GM20000 (cell line): ENCODE measurements at regions not wholly inside any gene's neighbourhood (a gene's known extent, or its start where the extent isn't known, plus 50 kb on each side); places are given as distances from the start of the nearest gene placed in this dataset.

Experiments used
- DNase-seq: peaks from one replicate; pipeline ENCODE4 v3.0.0; 2012; ENCODE audit warnings: low spot score
- TF ChIP-seq, protein P1 (sequence below): IDR thresholded peaks from 2 replicates; pipeline ENCODE4 v1.5.1; 2012; ENCODE audit warnings: mild to moderate bottlenecking, control low read depth; ENCODE audit errors: extremely low read depth, missing control alignments

DNA sequence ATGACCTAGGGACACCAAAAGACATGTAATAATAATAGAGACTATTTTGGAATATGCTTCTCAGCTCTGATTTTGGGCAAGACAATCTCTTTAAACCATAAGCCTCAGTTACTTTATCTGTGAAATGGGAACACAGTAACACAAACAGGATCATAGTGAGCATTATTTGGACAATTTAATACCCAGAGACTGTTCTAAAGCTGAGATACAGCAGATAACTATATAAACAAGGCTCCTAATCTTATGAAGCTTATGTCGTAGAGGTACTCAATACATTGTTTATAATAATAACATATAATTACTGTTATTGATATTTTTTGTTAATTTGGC is 250.8 kb downstream of the SEC61B start:
- DNase-seq = no peak
- TF ChIP-seq, protein P1, sequence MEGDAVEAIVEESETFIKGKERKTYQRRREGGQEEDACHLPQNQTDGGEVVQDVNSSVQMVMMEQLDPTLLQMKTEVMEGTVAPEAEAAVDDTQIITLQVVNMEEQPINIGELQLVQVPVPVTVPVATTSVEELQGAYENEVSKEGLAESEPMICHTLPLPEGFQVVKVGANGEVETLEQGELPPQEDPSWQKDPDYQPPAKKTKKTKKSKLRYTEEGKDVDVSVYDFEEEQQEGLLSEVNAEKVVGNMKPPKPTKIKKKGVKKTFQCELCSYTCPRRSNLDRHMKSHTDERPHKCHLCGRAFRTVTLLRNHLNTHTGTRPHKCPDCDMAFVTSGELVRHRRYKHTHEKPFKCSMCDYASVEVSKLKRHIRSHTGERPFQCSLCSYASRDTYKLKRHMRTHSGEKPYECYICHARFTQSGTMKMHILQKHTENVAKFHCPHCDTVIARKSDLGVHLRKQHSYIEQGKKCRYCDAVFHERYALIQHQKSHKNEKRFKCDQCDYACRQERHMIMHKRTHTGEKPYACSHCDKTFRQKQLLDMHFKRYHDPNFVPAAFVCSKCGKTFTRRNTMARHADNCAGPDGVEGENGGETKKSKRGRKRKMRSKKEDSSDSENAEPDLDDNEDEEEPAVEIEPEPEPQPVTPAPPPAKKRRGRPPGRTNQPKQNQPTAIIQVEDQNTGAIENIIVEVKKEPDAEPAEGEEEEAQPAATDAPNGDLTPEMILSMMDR = no peak

DNA sequence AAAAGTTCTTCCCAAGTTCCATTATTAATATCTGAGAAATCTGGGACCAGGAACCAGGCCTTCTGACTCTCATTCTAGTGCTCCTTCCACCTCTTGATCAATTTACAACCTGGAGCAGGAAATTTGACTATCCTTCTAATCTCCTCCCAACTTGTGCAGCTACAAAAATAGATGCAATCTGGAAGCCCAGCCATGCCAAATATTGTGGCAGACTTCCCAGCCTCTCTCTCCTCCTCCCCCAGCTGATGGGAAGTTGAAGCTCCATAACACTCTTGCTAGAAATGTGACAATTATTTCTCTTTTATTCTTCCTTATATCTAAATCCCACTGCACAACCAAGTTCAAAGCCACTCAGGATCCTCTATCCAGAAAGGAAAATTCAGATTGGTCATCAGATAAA is 252.1 kb downstream of the SEC61B start:
- TF ChIP-seq, protein P1 = no peak
- no peak for DNase-seq

DNA sequence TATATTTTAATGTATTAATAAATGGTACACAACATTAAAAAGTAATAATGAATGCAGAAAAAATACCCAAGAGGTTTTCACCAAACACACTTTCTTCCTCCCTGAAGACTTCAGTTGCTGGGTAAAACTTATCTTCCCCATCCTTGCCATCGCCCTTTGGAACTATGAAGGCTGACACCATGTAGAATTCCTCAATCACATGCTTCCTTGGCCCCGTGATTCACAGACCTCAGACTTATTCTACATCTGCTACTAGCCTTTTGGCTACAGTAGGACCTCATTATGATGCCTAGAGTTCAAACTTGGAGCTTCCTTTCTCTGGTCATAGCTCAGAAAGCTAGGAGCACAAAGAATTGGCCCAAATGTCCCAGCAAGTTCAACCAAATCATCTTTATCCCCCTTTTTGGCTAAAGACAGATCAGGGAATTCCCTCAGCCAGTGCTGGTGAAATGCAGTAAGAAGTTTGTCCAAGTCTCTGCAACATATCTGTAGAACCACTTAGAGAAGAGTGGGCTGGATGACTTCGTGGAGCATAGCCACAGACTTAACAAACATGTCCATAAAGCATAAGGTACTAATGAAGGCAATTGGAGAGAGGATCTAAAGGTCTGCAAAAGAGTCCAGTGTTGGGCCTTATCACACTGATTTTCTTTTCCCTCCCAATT is 253.5 kb downstream of the SEC61B start:
- DNase-seq = no peak
- TF ChIP-seq, protein P1 = no peak

DNA sequence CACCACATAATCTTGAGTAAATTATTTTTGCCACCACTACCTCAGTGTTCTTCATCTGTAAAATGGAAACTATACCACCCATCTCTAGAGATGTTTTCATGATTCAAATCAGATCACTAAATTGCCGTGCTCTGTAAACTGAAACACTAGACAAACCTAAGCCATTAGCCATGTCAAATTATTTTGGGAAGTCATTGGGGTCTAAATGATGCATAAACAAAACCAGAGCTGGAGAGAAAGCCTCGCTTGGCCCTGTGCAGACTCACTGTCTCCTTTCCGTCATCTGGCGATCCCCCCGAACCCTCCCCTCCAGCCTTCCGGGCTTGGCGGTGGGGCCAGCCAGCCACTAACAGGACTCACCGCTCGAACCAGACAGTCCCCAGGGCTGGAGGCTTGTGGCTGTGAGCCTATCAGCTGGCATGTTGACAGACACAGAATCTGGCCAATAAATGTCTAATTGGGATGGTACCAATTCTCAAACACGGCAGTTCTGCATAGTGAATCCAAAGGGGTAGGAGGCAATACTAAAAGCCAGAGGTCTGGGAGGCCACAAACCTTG is 256.5 kb downstream of the SEC61B start:
- TF ChIP-seq, protein P1 = no peak
- DNase-seq = no peak

DNA sequence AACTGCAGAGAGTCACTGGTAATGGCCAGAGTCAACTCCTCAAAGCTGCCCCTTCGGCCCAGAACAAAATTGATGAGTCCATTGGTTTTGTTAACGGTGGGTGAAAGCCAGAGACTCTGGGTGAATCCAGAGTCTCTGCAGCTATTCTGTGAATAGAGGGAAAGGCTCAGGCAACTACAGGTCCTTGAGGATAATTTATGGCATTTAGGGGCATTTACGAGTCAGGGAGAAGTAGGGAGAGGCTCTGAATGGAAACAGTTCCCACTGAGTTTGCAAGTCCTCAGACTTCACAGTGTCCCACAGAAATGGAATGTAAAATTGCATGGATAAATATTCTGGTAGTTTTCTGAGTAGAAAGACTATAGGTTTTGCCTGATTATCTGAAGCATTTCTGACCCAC is 257.8 kb downstream of the SEC61B start:
- DNase-seq = no peak
- TF ChIP-seq, protein P1 = no peak

DNA sequence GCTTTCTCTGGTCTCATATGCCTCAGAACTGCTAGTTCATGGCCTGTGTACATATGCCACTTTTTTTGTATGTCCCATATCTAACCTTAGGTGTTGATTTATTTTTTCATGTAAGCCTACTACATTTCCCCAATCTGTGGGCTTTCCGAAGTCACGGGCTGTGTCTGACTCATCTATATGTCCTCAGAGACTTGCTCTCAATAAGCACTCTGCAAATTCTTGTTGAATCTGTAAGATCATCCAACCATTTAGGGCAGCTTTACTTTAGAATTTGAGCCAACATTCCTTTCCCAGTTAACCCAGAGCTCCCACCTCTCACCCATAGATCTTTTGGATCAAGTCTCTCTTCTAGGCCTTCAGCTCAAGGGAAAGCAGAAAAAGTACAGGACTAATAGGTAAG is 263.4 kb downstream of the SEC61B start:
- TF ChIP-seq, protein P1 = no peak
- no peak for DNase-seq

DNA sequence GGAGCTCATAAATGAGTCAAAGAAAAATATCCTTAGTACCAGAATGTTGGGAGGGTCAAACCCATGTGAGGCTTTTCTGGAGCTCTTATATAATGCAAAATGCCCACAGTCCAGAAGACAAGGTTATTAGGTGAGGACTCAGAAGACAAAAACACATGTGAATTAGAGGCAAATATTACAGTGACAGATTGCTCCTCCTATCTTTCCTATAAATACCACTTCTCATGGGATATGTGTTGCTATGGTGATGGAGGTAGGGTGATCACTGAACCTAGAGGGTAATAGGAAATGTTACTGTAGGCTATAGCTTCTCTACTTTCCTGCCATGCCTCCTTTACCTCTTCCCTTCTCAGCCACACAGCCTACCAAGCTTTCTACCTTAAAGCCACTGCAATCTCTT is 264.6 kb downstream of the SEC61B start:
- DNase-seq = no peak
- TF ChIP-seq, protein P1 = no peak
